Nephron (organoid): ENCODE measurements at regions not wholly inside any gene's neighbourhood (a gene's known extent, or its start where the extent isn't known, plus 50 kb on each side); places are given as distances from the start of the nearest gene placed in this dataset.
"Not testable (repeated sequence)": the region's sequence is repeated elsewhere in the genome, so short reads cannot be mapped to it uniquely, and the experiment has no call there.

Source experiments
- H3K27ac Mint-ChIP-seq, 3 experiments: 2 replicates each; pipeline ENCODE4 v1.8.0; 2020; ENCODE audit warnings: mixed read lengths in 3 of 3, mild to moderate bottlenecking in 2 of 3, moderate library complexity in 1 of 3
- H3K27me3 Mint-ChIP-seq: 2 replicates; pipeline ENCODE4 v1.8.0; 2021; ENCODE audit warnings: low read depth, mild to moderate bottlenecking, moderate library complexity, mixed read lengths
- H3K36me3 Mint-ChIP-seq: 2 replicates; pipeline ENCODE4 v1.8.0; 2020; ENCODE audit warnings: low read depth, mixed read lengths
- H3K4me1 Mint-ChIP-seq: 2 replicates; pipeline ENCODE4 v1.8.0; 2020; ENCODE audit warnings: mixed read lengths
- H3K4me3 Mint-ChIP-seq, 3 experiments: 2 replicates each; pipeline ENCODE4 v1.8.0; 2020; ENCODE audit warnings: mild to moderate bottlenecking in 3 of 3, mixed read lengths in 3 of 3, moderate library complexity in 2 of 3
- H3K9me3 Mint-ChIP-seq: 2 replicates; pipeline ENCODE4 v1.8.0; 2020; ENCODE audit warnings: mixed read lengths
- TF ChIP-seq, protein P1 (sequence below), 3 experiments: fragments of 200-600 bp; sonication (generic); IDR thresholded peaks; one replicate each; pipeline ENCODE4 v1.5.0; 2021; ENCODE audit warnings: antibody characterized with exemption in 3 of 3; ENCODE audit not compliant: unreplicated experiment in 3 of 3

DNA sequence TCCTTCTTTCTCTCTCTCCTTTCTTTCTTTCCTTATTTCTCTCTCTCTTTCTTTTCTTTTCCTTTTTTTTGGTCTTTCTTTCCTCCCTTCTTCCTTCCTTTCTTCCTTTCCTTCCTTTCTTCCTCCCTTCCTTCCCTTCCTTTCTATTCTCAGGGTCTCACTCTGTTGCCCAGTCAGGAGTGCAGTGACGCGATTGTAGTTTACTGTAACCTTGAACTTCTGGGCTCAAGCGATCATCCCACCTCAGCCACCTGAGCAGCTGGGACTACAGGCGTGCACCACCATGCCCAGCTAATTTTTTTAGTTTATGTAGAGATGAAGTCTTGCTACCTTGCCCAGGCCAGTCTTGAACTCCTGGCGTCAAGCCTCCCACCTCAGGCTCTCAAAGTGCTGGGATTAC is 83.8 kb upstream of the PPM1B start:
- no peak overlapping the region for H3K27ac Mint-ChIP-seq
- no peaks in the 10 kb centered on the region for H3K9me3 Mint-ChIP-seq
- H3K36me3 Mint-ChIP-seq = no peaks in the 10 kb centered on the region
- no peak overlapping the region for H3K4me3 Mint-ChIP-seq
- TF ChIP-seq, protein P1, sequence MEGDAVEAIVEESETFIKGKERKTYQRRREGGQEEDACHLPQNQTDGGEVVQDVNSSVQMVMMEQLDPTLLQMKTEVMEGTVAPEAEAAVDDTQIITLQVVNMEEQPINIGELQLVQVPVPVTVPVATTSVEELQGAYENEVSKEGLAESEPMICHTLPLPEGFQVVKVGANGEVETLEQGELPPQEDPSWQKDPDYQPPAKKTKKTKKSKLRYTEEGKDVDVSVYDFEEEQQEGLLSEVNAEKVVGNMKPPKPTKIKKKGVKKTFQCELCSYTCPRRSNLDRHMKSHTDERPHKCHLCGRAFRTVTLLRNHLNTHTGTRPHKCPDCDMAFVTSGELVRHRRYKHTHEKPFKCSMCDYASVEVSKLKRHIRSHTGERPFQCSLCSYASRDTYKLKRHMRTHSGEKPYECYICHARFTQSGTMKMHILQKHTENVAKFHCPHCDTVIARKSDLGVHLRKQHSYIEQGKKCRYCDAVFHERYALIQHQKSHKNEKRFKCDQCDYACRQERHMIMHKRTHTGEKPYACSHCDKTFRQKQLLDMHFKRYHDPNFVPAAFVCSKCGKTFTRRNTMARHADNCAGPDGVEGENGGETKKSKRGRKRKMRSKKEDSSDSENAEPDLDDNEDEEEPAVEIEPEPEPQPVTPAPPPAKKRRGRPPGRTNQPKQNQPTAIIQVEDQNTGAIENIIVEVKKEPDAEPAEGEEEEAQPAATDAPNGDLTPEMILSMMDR (IDR thresholded peaks at IDR 0.05; ENCODE audit: unreplicated experiment in 3 of 3) = no peak
- peaks cover 6% of the 10 kb centered on the region for H3K27me3 Mint-ChIP-seq
- H3K4me1 Mint-ChIP-seq = peaks cover 6% of the 10 kb centered on the region

DNA sequence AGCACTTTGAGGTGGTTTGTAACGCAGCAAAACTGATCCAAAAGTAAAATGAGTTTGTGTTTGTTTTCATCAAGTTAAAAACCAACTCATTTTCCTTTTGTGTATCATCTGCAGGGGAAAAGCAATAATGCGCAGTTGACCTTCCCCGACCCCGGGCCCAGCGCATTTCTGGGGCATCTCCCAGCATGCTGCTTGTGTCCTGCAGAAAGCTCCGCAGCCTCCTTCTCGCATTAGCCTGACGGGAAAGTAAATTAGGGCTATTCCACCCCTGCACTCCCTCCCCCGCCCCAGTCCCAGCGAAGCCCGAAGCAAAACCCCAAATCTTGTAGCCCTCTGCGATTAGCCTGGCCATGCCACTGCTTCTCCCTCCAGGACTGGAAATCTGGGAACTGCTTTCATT is 82.0 kb upstream of the PPM1B start:
- Mint-ChIP-seq H3K4me3 (peak overlapping the region in 2 of 3 experiments; percentile 33 to 77), H3K27ac (peak overlapping the region in 1 of 3 experiments; percentile 71), H3K27me3 (peaks cover 6% of the 10 kb centered on the region), H3K9me3 (no peaks in the 10 kb centered on the region), H3K4me1 (peaks cover 13% of the 10 kb centered on the region), H3K36me3 (no peaks in the 10 kb centered on the region)
- TF ChIP-seq, protein P1 (IDR thresholded peaks at IDR 0.05; ENCODE audit: unreplicated experiment in 3 of 3) = no peak

DNA sequence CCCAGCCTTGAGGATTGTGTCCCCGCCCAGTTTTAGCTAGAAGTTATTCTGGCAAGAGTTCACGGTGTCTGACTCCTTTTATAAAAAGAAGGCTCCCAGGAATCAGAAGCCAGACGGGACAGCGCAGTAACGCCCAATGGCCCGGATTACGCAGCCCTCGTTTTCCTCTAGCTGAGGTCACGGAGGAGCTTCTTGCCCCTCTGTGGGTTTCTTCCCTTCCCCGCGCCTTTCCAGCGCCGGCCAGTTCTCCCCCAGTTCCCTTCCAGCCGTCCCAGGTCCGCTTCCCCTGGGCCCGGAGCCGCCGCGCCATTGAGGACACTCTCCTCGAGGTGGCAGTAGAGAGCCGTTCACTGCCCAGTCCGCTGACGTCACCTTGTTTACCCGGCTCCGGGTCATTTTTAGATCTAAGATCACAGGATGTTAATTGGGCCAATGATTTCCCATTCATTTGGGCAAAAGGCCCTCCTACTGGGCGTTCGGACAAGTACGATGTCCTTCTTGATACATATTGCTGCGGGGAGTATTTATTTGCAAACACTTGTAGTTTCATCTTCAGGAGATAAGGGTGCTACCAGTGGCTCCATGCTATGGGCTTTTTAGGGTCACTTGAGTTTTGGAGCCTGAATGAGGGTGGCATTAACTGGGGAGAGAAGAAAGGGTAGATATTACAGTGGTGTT is 81.5 kb upstream of the PPM1B start:
- Mint-ChIP-seq H3K4me1 (peaks cover 13% of the 10 kb centered on the region), H3K4me3 (peak overlapping the region; percentile 66 to 85 (median 77)), H3K9me3 (no peaks in the 10 kb centered on the region), H3K36me3 (no peaks in the 10 kb centered on the region), H3K27ac (peak overlapping the region; percentile 7 to 71 (median 45)), H3K27me3 (peaks cover 6% of the 10 kb centered on the region)
- TF ChIP-seq, protein P1 (IDR thresholded peaks at IDR 0.05; ENCODE audit: unreplicated experiment in 3 of 3) = peak; percentile 90 to 97 (median 96)

DNA sequence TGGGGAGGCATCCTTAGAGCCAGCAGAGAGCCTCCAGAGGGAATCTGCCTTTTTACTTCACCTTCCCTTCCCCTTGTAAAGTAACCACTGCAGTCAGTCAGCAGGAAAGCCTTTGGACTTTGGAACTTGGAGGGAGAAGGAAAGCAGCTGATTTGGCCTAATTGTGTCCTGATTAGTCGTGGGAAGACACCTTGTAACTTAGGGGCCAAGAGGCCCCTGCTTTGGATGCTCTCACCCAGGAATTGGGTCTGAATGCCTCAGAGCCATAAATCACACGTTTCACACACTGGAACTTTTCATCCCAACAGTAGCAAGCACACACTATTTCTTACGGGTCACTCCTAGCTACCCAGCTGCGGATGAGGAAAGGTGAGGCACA is 81.0 kb upstream of the PPM1B start:
- TF ChIP-seq, protein P1 (IDR thresholded peaks at IDR 0.05; ENCODE audit: unreplicated experiment in 3 of 3) = no peak
- peak overlapping the region; percentile 7 to 71 (median 49) for H3K27ac Mint-ChIP-seq
- H3K4me3 Mint-ChIP-seq = peak overlapping the region; percentile 66 to 85 (median 77)
- no peaks in the 10 kb centered on the region for H3K36me3 Mint-ChIP-seq
- peaks cover 13% of the 10 kb centered on the region for H3K4me1 Mint-ChIP-seq
- peaks cover 6% of the 10 kb centered on the region for H3K27me3 Mint-ChIP-seq
- H3K9me3 Mint-ChIP-seq = no peaks in the 10 kb centered on the region

DNA sequence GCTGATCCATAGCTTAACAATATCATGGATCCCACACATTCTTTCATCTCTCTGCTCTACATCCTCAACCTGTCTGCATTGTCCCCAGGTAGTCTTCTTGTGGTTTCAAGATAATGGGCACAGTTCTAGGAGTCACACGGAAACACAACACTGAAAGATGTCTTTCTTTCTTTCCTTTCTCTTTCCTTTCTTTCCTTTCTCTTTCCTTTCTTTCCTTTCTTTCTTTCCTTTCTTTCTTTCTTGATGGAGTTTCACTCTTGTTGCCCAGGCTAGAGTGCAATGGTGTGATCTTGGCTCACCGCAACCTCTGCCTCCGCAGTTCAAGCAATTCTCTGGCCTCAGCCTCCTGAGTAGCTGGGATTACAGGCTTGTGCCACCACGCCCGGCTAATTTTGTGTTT is 76.2 kb upstream of the PPM1B start:
- not testable (repeated sequence) for H3K27ac Mint-ChIP-seq, H3K36me3 Mint-ChIP-seq, H3K4me3 Mint-ChIP-seq, H3K9me3 Mint-ChIP-seq, H3K27me3 Mint-ChIP-seq
- peaks cover 16% of the 10 kb centered on the region for H3K4me1 Mint-ChIP-seq

DNA sequence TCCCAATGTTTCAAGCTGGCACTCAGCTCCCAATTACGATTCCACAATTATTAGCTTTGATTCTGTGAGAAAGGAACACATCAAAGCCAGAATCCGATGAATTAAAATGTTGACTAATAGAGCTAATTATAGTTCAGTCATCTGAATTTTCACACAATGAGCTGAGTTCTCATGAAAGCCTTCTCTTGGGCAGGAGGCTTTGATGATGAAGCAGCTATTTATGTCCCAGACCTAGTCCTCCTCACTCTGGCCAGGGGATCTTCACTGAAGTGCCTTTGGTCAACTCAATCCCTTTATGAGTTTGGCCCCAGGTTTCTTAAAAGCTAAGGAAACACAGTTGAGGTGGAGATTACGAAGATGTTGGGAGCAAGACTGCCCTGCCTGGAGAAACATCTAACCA is 74.7 kb upstream of the PPM1B start:
- Mint-ChIP-seq H3K9me3 (no peaks in the 10 kb centered on the region), H3K36me3 (no peaks in the 10 kb centered on the region), H3K4me3 (no peak overlapping the region), H3K27me3 (no peaks in the 10 kb centered on the region), H3K27ac (no peak overlapping the region), H3K4me1 (peaks cover 24% of the 10 kb centered on the region)
- TF ChIP-seq, protein P1 (IDR thresholded peaks at IDR 0.05; ENCODE audit: unreplicated experiment in 3 of 3) = no peak
